Sciatic nerve (tissue), 2 donors: ENCODE measurements at regions not wholly inside any gene's neighbourhood (a gene's known extent, or its start where the extent isn't known, plus 50 kb on each side); places are given as distances from the start of the nearest gene placed in this dataset.

Experiments
- ATAC-seq: fragments of 200-7000 bp; cut with Tn5 transposase; one replicate; pipeline ENCODE4 v1.9.1; 2020; ENCODE audit warnings: mild to moderate bottlenecking, moderate library complexity
- DNase-seq: peaks from one replicate; pipeline ENCODE4 v3.0.0-alpha.2; 2020; ENCODE audit warnings: low spot score
- intact Hi-C: fragments of 100-400 bp; cut with DNase I; formaldehyde crosslinking; loops from one replicate; pipeline ENCODE4 v1.14.2; 2022
- donor health status: DM: no; HTN: no; CAD: no.
- donor health status: DM: no; HTN: no; CAD: no.

DNA sequence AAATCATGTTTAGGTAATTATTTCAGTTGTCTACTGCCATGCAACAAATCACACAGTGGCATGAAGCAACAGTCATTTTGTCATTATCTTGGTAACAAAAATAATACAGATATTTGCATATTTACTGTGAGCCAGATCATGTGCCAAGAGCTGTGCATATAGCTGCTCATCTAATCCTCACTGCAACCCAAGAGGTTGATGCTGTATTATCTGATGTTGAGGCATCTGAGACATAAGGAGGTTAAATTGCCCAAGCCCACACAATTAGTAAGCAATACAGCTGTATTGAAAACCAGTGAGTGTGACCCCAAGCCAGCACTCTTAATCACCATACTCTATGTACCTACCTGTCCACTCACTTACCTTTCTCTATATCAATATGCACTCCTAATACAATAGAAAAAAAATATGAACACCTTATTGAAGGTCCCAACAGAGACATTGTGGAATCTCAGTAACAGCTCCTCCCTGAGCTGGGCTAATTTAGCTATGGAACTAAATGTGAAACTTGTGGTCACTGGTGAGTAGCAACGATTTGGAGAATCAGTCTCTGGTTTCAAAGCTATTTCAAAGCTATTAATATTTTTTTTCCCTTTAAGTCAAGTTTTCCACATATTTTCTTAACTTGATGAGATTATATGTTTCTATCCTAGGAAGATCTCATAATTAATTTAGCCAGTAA lies 185.2 kb downstream of the KLF12 start:
- no peak for DNase-seq
- no peak for ATAC-seq
- intact Hi-C loops = no loop called here

- no peak for DNase-seq
- ATAC-seq = peak; percentile 53
- intact Hi-C loops = no loop called here
Observed at GRCh38 chr13:73945871-73946270, 188.3 kb downstream of the KLF12 start.

DNA sequence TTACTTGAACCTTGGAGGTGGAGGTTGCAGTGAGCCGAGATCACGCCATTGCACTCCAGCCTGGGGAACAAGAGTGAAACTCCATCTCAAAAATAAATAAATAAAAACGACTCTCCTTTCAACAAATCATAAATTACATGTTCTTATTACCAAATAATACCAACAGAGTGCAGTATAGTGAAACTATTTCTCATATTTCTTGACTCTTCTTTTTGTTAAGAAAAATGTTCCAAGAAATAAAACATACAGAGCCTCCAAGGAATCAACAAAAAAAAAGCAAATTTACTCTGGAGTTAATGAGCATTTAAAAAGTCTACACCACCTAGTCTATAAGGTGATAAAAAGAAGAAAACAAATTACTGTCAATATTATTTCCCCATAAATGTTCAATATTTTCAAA lies 188.8 kb downstream of the KLF12 start:
- ATAC-seq (peak; percentile 49), DNase-seq (no peak)
- intact Hi-C loops = no loop called here

DNA sequence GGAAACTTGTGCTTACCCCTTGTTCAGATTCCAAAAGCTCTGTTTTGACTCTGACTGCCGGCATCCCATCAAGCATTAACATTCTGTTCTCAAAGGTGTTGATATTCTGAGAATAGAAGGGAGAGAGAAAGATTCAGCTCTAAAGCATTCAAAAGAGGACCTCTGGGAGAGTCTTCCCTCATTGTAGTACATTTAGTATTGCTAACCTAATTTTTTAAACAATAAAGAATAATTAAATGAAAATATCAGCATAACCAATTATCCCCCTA lies 190.3 kb downstream of the KLF12 start:
- intact Hi-C loops = no loop called here
- ATAC-seq (no peak), DNase-seq (no peak)

DNA sequence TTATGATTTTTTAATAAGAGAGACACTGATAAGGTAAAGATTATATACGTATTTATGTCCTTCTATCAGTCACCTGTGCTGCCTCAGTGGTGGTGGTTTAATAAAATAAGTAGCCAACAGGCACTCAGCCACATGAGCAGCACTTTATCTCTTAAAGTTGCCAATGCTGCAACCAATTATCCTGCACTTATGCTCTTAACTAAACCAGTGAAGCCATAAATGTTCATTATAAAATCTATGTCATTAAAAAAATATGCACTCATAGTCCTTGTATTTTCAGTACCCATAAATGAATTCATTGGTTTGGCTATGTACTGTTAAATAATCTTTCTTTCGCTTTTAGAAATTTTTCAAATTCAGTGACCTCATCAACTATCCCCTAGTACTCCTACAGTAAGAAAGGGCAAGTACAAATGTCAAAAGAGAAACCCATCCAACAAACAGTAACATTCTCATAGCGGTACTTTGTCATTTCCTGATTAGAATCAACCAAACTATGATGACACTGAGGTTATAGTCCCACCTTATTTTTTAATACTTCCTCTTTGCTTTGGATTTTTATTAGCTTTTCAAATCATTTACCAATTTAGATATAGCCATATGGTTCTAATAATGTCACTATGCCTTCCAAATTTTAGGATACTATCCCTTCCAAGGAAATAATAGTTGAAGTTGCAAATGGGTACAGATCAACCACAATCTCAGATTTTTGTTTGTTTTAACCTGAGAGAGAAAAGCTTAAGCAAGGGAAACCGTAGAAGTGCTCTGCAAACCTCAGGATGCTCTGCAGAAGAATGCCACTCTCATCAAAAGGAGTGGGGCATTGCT lies 190.9 kb downstream of the KLF12 start:
- no peak for DNase-seq
- ATAC-seq = no peak
- intact Hi-C loops = no loop called here

DNA sequence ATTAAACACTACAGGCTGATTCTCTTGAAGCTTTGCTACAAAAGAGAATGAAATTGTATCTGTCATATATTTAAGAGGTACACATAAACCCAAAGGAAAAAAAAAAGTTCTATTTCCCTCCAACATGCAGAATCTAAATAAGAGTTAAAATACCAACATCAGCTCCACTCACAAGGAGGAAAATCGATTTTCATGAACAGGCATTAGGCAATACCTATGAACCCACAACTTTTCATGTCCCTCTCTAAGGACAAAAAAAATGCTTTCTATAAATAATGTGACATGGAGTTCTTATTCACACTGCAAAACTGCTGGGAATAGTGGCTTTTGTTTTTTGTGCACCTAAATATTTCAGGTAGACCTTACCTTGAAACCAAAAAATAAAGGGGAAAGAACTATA lies 192.5 kb downstream of the KLF12 start:
- intact Hi-C loops = no loop called here
- no peak for DNase-seq
- ATAC-seq = no peak

DNA sequence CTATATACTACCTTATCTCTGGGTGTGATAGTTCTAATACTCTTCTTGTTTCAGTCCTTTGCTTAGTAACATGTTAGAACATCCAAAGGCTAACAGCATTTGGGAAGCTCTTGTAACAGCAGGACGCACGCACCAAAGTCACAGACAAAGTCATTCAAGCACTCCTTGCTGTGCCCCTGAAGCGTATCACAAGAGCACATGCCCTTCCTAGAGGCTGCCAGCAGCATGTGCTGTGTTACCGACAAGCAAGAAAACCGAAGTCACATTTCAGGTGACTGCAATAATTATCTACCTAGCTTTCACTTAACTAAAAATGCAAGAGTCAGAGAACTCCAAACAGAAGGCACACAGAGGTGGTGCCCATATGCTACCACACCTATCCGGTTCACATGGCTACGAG lies 194.1 kb downstream of the KLF12 start:
- DNase-seq = no peak
- no peak for ATAC-seq
- intact Hi-C loops = no loop called here

DNA sequence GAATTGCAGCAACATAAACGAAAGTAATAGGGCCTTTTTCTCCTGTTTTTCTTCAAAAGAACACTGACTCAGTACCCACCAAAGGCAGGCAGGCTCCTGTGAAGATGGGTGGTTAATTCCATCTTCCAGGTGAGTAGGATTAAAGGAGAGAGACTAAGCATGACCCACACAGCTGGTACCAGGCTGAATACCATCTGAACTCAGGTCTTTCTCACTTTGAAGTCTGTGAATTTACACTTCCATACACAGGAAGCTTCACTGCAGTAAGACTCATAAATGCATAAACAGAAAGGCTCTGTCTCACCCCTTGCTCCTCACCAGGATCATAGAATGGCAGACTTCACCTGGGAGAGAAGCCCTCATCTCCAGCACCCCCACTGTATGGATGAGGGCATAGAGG lies 194.6 kb downstream of the KLF12 start:
- no peak for ATAC-seq
- DNase-seq = no peak
- intact Hi-C loops = no loop called here

DNA sequence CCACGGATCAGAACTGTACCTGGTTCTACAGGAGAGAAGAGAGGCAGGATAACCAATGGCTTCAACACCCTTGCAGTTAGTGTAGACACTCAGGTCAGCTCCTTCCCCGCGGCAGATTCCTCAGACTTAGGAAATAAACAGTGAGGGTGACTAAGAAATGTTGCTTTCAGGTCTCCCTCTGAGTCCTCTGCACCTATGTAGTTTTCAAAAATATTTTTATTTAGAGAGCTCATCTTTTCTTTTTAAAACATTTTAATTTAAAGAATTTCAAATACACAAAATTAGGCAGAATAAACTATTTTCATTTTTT lies 195.2 kb downstream of the KLF12 start:
- ATAC-seq = no peak
- no peak for DNase-seq
- intact Hi-C loops = no loop called here

GRCh38 chr13:73938372-73939070 lies 195.7 kb downstream of the KLF12 start:
- intact Hi-C loops = no loop called here
- no peak for ATAC-seq

DNA sequence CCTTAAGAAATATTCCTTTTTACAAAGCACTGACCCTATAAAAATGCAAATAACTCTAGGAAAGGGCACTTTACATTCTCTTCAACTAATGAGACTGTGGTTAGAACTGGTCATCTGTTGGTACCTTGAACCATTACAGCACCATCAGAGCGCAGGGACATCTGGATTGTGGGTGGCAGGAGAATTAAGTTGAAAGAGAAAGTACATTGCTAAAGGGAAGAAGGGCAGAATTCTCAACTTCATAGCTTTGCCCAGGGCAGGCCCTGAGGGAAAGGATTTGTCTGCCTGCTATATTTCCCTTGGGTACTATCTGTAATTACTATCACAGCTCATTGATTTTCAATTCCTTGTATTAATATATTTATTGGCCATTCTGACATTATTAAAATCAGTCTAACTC lies 196.8 kb downstream of the KLF12 start:
- intact Hi-C loops = no loop called here
- DNase-seq (no peak), ATAC-seq (no peak)

More at GRCh38 chr13:73938372-73939070, 195.7 kb downstream of the KLF12 start:
- no peak for DNase-seq

GRCh38 chr13:73935991-73936390 lies 198.2 kb downstream of the KLF12 start:
- intact Hi-C loops = no loop called here
- ATAC-seq (no peak), DNase-seq (no peak)

GRCh38 chr13:73934771-73935170 lies 199.4 kb downstream of the KLF12 start:
- ATAC-seq = no peak
- DNase-seq = no peak
- intact Hi-C loops = no loop called here

DNA sequence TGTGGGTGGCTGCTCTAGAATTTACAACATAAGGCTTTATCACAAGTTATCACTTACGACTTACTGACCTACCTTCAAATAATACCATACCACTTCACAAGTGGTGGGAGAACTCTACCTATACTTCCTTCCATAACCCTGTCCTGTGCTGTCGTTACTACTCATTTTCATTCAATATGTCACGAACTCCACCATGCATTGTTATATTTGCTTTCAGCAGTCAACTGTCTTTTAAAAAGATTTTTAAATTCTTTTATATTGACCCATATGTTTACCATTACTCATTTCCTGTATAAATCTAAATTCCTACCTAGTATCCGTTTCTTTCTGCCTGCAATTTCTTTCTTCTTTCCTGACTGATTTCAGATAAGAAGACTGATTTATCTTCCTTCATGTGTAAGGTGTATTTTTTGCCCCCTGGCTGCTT lies 200.0 kb downstream of the KLF12 start:
- DNase-seq (no peak), ATAC-seq (no peak)
- intact Hi-C loops = no loop called here

- intact Hi-C loops = no loop called here
- ATAC-seq = no peak
Observed at GRCh38 chr13:73933795-73934194, 200.4 kb downstream of the KLF12 start.

DNA sequence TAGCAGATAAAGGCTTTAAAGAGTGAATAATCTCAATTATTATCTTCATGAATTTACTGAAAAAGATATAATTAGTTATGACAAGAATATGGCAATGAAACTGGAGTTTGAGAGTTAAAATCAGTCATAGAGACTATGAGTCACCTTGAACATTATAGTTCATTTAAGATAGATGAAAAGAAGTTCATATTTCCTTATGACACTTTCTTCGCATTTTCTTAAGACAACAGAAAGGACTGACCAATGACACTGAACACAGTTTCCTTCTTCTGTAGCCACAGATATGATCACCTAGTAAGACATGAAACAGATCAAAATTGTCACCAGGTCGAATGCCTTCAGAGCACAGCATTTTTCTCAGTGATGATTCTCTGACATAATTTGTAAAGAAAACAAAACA lies 202.1 kb downstream of the KLF12 start:
- ATAC-seq (no peak), DNase-seq (no peak)
- intact Hi-C loops = no loop called here

More at GRCh38 chr13:73933795-73934194, 200.4 kb downstream of the KLF12 start:
- DNase-seq = no peak

- intact Hi-C loops = no loop called here
- DNase-seq (no peak), ATAC-seq (no peak)
Observed at GRCh38 chr13:73929287-73929932, 204.8 kb downstream of the KLF12 start.

DNA sequence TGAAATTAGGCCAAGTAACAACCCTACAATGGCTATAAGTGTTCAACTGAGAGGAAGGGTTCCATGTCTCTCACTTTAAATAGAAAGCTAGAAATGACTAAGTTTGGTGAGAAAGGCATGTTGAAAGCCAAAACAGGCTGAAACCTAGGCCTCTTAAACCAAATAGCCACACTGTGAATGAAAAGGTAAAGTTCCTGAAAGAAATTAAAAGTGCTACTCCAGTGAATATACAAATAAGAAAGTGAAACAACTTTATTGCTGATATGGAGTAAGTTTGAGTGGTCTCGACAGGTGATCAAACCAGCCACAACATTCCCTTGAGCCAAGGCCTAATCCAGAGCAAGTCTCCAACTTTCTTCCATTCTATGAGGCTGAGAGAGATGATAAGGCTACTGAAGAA lies 209.6 kb downstream of the KLF12 start:
- DNase-seq (no peak), ATAC-seq (no peak)
- intact Hi-C loops = no loop called here

DNA sequence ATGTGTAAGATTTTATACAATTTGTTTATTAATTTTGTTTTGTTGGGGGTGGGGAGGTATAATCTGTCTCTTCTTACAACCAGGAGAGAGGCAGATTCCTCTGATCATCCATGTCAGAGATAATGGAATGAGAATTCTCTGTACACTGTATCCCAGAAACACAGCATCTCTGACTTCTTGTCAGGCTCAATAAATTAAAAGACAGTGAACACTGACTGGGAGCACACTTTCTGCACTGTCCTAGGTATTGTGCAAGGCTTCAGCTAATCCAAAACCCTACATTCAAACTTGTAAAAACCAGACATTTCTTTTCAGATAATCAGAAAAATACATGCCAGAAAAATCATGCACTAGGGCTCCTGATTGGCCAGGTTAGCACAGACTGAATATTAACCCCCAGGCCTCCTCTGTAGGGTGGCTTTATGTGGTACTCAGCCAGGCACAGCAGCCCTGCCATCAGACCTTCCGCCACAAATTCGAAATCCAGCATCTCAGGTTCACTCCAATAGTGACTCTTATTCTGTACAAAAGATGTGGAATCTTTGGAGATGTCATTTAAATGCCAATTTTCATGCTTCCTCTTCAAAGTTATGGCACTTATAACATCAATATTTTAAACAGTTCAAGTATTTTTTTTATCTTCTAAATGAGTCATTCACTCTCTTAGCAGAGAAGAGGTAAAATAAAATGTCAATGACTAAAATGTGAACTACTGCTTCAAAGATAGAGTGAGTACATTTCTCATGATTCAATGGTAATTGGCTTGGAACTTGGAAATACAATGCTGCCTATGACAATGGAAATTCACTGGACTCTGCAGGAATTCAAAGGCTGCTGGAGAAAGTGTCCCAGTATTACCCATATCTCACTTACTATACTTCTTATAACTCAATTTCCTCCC lies 211.5 kb downstream of the KLF12 start:
- no peak for ATAC-seq
- intact Hi-C loops = no loop called here

More for the DNA sequence above, 211.5 kb downstream of the KLF12 start:
- DNase-seq = no peak
